ENCODE measurements at regions not wholly inside any gene's neighbourhood (a gene's known extent, or its start where the extent isn't known, plus 50 kb on each side); places are given as distances from the start of the nearest gene placed in this dataset.

DNA sequence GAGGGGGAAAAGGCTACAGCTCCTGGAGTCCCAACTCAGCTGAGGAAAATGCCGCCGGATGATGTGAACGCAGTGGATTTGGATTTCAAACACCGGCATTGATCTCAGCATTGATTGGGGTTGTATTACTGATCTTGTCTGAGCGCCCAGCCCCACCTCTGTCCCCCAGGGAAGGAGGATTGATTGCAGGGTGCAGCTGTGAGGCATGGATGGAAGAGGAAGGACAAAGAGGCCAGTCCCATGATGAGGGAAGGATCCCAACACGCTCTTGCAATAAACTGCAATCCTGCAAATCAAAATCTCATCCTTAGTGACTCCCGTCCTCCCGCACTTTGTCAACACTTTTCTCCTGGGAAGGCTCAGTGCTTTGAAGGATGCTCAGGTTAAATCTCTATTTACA, 242.3 kb upstream of the PROX1 start:
- no peak for TF ChIP-seq EZH2phosphoT487 (IDR thresholded peaks at IDR 0.05)
- TF ChIP-seq, protein P1, sequence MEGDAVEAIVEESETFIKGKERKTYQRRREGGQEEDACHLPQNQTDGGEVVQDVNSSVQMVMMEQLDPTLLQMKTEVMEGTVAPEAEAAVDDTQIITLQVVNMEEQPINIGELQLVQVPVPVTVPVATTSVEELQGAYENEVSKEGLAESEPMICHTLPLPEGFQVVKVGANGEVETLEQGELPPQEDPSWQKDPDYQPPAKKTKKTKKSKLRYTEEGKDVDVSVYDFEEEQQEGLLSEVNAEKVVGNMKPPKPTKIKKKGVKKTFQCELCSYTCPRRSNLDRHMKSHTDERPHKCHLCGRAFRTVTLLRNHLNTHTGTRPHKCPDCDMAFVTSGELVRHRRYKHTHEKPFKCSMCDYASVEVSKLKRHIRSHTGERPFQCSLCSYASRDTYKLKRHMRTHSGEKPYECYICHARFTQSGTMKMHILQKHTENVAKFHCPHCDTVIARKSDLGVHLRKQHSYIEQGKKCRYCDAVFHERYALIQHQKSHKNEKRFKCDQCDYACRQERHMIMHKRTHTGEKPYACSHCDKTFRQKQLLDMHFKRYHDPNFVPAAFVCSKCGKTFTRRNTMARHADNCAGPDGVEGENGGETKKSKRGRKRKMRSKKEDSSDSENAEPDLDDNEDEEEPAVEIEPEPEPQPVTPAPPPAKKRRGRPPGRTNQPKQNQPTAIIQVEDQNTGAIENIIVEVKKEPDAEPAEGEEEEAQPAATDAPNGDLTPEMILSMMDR (IDR thresholded peaks at IDR 0.05) = no peak

Data from neural progenitor cell (in vitro differentiated cells).